ENCODE measurements at regions not wholly inside any gene's neighbourhood (a gene's known extent, or its start where the extent isn't known, plus 50 kb on each side); places are given as distances from the start of the nearest gene placed in this dataset.

DNA sequence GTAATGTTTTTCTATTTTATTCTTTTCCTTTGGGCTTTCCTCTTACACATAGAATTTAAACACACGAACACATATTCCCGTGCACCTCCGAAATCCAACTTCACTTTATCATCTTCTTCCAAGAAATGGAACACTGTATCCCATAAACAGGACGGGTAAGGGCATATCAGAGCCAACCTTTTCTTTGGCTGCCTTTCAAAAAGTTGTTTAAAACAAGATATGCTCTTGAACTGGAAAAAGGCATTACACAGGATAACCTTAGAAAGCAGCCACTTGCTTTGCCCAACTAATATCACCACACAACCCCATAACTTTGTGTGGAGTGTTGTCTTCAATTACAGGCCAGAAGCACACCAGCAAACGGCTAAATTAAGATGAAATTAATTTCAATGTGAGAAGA is 65.3 kb upstream of the CDKN3 start:
- no peak overlapping the region for H3K4me3 ChIP-seq
- intact Hi-C loops (cut with DNase I) = loop anchor here in 3 of 10 donors (5.0 to 10.0 kb wide), 3 partner anchors 157 to 897 kb away; no protein-coding TSS in a partner anchor
- DNase-seq (no peak), ATAC-seq (peak in 1 of 8 donors; percentile 66)
- H3K9me3 ChIP-seq = no peaks in the 10 kb centered on the region
- whole genome bisulfite sequencing, 2 donors = 36 to 49% methylated on average over 5 of the region's 5 CpGs
- TF ChIP-seq, protein P1, sequence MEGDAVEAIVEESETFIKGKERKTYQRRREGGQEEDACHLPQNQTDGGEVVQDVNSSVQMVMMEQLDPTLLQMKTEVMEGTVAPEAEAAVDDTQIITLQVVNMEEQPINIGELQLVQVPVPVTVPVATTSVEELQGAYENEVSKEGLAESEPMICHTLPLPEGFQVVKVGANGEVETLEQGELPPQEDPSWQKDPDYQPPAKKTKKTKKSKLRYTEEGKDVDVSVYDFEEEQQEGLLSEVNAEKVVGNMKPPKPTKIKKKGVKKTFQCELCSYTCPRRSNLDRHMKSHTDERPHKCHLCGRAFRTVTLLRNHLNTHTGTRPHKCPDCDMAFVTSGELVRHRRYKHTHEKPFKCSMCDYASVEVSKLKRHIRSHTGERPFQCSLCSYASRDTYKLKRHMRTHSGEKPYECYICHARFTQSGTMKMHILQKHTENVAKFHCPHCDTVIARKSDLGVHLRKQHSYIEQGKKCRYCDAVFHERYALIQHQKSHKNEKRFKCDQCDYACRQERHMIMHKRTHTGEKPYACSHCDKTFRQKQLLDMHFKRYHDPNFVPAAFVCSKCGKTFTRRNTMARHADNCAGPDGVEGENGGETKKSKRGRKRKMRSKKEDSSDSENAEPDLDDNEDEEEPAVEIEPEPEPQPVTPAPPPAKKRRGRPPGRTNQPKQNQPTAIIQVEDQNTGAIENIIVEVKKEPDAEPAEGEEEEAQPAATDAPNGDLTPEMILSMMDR (IDR thresholded peaks at IDR 0.05) = no peak
- H3K36me3 ChIP-seq = no peaks in the 10 kb centered on the region
- H3K27ac ChIP-seq = no peak overlapping the region
- H3K27me3 ChIP-seq = no peaks in the 10 kb centered on the region
- peaks cover 0 to 13% (median 5%) of the 10 kb centered on the region in 9 donors for H3K4me1 ChIP-seq

DNA sequence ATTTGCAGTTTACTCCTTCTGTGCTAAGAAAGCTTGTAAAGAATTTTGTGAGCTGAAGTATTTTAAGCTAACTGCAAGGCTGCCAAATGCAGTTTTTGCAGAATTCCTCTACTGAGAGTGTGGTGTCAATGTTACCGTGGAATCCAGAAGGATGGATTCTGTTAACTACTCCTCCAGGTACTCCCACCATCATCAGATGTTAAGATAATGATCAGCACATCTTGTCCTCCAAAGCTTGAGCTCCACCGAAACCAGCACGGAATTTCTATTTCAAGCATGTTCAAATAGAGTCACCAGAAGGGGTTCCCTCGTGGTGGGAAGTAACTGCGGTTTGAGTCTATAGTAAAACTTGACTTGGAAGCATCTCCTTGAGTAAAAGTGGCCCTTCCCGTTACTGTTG is 64.3 kb upstream of the CDKN3 start:
- H3K27ac ChIP-seq = no peak overlapping the region
- no peaks in the 10 kb centered on the region for H3K36me3 ChIP-seq
- ATAC-seq (no peak), DNase-seq (no peak)
- H3K4me1 ChIP-seq = peaks cover 0 to 13% (median 5%) of the 10 kb centered on the region in 9 donors
- WGBS, 2 donors = 88 to 91% methylated on average over 6 of the region's 6 CpGs
- intact Hi-C loops (cut with DNase I) = loop anchor here in 3 of 10 donors (5.0 to 10.0 kb wide), 3 partner anchors 158 to 898 kb away; no protein-coding TSS in a partner anchor
- no peaks in the 10 kb centered on the region for H3K9me3 ChIP-seq
- TF ChIP-seq, protein P1 (IDR thresholded peaks at IDR 0.05) = no peak
- H3K4me3 ChIP-seq = no peak overlapping the region
- H3K27me3 ChIP-seq = peaks cover 0 to 3% (median 0%) of the 10 kb centered on the region in 7 donors

DNA sequence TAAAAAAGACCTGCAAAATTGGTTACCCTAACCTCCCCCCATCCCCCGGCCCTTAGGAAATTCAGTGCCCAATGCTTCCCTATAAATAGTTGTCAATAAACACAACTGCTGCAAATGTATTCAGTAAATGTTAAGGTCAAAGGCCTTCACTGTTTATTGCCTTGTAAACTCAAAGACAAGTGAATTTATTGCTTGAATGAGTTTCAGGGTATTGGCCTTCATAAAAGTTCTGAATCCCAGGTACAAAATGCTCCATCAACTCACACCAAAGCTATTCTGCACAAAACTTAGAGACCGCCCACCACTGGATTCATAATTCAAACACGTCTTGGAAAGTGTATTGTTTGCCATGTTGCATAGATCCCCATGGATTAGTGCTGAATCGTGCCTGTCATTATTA is 63.3 kb upstream of the CDKN3 start:
- TF ChIP-seq, protein P1 (IDR thresholded peaks at IDR 0.05) = no peak
- no peak overlapping the region for H3K27ac ChIP-seq
- no peaks in the 10 kb centered on the region for H3K9me3 ChIP-seq
- no peak overlapping the region for H3K4me3 ChIP-seq
- H3K4me1 ChIP-seq = peaks cover 0 to 13% (median 5%) of the 10 kb centered on the region in 9 donors
- peaks cover 0 to 9% (median 0%) of the 10 kb centered on the region in 7 donors for H3K27me3 ChIP-seq
- H3K36me3 ChIP-seq = no peaks in the 10 kb centered on the region
- 93 to 94% methylated on average over 4 of the region's 4 CpGs for WGBS, 2 donors
- no peak for ATAC-seq
- DNase-seq = no peak
- intact Hi-C loops (cut with DNase I) = loop anchor here in 3 of 10 donors (5.0 to 10.0 kb wide), 3 partner anchors 159 to 899 kb away; no protein-coding TSS in a partner anchor

DNA sequence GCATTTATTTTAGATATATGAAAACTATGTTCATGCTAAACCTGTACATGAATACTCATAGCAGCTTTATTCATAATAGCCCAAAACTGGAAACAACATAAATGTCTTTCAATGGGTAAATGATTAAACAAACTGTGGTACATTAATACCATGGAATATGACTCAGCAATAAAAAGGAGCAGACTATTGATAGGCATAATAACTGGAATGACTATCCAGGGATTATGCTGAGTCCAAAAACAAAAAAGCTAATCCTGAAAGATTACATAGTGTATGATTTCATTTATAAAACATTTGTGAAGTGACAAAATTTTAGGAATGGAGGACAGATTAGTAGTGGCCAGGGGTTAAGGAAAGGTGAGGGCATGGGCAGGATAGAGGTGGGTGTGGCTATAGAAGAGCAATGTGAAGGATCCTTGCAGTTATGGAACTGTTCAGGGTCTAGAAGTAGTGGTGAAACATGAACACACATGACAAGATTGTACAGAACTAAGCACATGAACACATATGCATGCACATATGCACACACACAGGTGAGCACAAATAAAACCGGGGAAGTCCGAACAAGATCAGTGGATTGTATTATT is 61.1 kb upstream of the CDKN3 start:
- no peak overlapping the region for H3K4me3 ChIP-seq
- H3K9me3 ChIP-seq = no peaks in the 10 kb centered on the region
- intact Hi-C loops (cut with DNase I) = loop anchor here in 3 of 10 donors (5.0 to 10.0 kb wide), 3 partner anchors 161 to 901 kb away; no protein-coding TSS in a partner anchor
- H3K36me3 ChIP-seq = no peaks in the 10 kb centered on the region
- H3K27me3 ChIP-seq = peaks cover 0 to 9% (median 0%) of the 10 kb centered on the region in 7 donors
- 97 to 98% methylated on average over 2 of the region's 2 CpGs for WGBS, 2 donors
- H3K4me1 ChIP-seq = peaks cover 0 to 5% (median 0%) of the 10 kb centered on the region in 9 donors
- H3K27ac ChIP-seq = no peak overlapping the region
- no peak for ATAC-seq
- DNase-seq = no peak
- TF ChIP-seq, protein P1 (IDR thresholded peaks at IDR 0.05) = no peak

All from heart right ventricle (tissue), 16 donors.